Stimulated activated CD4-positive, alpha-beta T cell treated with anti-CD3 and anti-CD28 coated beads, Interleukin-4, amount 100 ng/mL, for 48 hours (primary cell): ENCODE measurements at regions not wholly inside any gene's neighbourhood (a gene's known extent, or its start where the extent isn't known, plus 50 kb on each side); places are given as distances from the start of the nearest gene placed in this dataset.
"Not testable (repeated sequence)": the region's sequence is repeated elsewhere in the genome, so short reads cannot be mapped to it uniquely, and the experiment has no call there.

Source experiments
- DNase-seq, 2 donors: peaks; one replicate each; pipeline ENCODE4 v3.0.0-alpha.2; 2020; ENCODE audit warnings: low read depth in 2 of 2

DNA sequence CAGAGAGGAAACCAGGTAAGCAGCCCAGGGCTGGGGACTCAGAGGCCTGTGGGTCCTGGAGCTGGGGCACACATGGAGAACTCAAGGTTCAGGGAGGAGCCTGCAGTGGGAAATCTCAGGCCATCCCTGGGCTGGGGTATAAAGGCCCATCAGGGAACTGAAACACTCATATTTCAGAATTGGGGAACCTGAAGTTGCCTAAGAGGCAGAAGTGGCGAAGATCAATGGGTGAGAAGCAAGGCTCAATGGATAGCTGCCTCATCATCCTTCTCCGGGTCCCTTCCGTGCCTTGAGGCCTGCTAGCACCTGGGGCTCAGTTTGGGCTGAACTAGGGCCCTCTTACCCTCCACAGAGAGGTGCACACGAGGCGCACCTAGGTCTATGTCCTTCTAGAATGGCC, 747.5 kb upstream of the AMELY start:
- no peak for DNase-seq

DNA sequence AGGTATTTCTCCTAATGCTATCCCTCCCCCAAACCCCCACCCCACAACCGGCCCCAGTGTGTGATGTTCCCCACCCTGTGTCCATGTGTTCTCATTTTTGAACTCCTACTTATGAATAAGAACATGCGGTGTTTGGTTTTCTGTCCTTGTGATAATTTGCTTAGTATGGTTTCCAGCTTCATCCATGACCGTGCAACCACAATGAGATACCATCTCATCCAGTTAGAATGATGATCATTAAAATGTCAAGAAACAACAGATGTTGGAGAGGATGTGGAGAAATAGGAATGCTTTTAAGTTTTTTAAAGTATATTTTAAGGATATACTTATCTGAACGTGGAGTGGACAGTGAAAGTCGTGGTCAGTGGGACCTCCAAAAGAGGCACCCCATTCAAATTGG, 745.0 kb upstream of the AMELY start:
- no peak for DNase-seq

- DNase-seq: no peak
Measured at GRCh38 chrY:7654985-7655384, 743.4 kb upstream of the AMELY start.

GRCh38 chrY:7649866-7650265, 738.3 kb upstream of the AMELY start:
- DNase-seq: not testable (repeated sequence)
